ENCODE measurements at regions not wholly inside any gene's neighbourhood (a gene's known extent, or its start where the extent isn't known, plus 50 kb on each side); places are given as distances from the start of the nearest gene placed in this dataset.

DNA sequence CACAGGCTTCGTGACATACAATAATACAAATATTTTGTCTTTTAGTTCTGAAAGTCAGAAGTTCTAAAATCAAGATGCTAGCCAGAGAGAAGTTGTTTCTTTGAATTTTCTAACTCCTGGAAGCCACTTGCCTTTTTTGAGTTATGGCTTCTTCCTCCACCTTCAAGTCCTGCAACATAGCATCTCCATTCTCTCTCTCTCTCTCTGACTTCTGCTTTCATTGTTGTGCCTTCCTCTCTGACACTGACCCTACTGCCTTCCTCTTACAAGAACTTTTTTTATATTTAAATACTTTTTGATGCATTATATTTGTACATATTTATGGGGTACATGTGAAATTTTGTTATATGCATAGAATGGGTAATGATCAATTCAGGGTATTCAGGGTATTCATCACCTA is 205.9 kb downstream of the MAP2K6 start:
- Histone ChIP-seq H2AFZ (ENCODE audit: low read depth, low read length) (no peak overlapping the region), H3K9me3 (replicated peaks; ENCODE audit: control insufficient read depth, insufficient read depth, low read depth, low read length) (no peaks in the 10 kb centered on the region), H3K36me3 (ENCODE audit: control insufficient read depth, insufficient read depth, low read length) (no peaks in the 10 kb centered on the region), H3K4me2 (ENCODE audit: insufficient read depth, low read length) (no peak overlapping the region), H3K4me3 (no peak overlapping the region), H4K20me1 (replicated peaks; ENCODE audit: control insufficient read depth, insufficient read depth, low read length) (no peaks in the 10 kb centered on the region), H3K9ac (ENCODE audit: insufficient read depth in 1 of 2, low read depth in 2 of 2, low read length in 2 of 2) (no peak overlapping the region), H3K9me1 (ENCODE audit: control insufficient read depth, insufficient read depth, low read length) (no peaks in the 10 kb centered on the region), H3K4me1 (replicated peaks in 1 of 2; ENCODE audit: control insufficient read depth in 2 of 2, insufficient read depth in 2 of 2, low read length in 2 of 2) (no peaks in the 10 kb centered on the region), H3K27me3 (ENCODE audit: control insufficient read depth in 2 of 2, insufficient read depth in 2 of 2, low read length in 2 of 2) (no peaks in the 10 kb centered on the region), H3K79me2 (ENCODE audit: control insufficient read depth, insufficient read depth, low read length) (no peaks in the 10 kb centered on the region), H3K27ac (ENCODE audit: extremely low read depth, low read depth, low read length) (no peak overlapping the region)
- TF ChIP-seq GABPB2 (CRISPR knock-in tag; conservative IDR thresholded peaks at IDR 0.05) = no peak
- no peak for TF ChIP-seq ZFX (CRISPR knock-in tag; IDR thresholded peaks at IDR 0.05)
- no peak for TF ChIP-seq ZNF143 (CRISPR knock-in tag; IDR thresholded peaks at IDR 0.05)
- no peak for TF ChIP-seq MBD2 (IDR thresholded peaks at IDR 0.05; ENCODE audit: borderline replicate concordance, low read depth)
- TF ChIP-seq, protein P1, sequence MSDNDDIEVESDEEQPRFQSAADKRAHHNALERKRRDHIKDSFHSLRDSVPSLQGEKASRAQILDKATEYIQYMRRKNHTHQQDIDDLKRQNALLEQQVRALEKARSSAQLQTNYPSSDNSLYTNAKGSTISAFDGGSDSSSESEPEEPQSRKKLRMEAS (CRISPR knock-in tag; IDR thresholded peaks at IDR 0.05) = no peak
- TF ChIP-seq PCBP2 (IDR thresholded peaks at IDR 0.05; ENCODE audit: low read depth, low read length, poor library complexity, severe bottlenecking) = no peak
- no peak for TF ChIP-seq RBM17 (IDR thresholded peaks at IDR 0.05; ENCODE audit: borderline replicate concordance, low read depth, low read length)
- no peak for TF ChIP-seq BRD9 (IDR thresholded peaks at IDR 0.05; ENCODE audit: low read depth, partially characterized antibody)
- TF ChIP-seq, protein P2, sequence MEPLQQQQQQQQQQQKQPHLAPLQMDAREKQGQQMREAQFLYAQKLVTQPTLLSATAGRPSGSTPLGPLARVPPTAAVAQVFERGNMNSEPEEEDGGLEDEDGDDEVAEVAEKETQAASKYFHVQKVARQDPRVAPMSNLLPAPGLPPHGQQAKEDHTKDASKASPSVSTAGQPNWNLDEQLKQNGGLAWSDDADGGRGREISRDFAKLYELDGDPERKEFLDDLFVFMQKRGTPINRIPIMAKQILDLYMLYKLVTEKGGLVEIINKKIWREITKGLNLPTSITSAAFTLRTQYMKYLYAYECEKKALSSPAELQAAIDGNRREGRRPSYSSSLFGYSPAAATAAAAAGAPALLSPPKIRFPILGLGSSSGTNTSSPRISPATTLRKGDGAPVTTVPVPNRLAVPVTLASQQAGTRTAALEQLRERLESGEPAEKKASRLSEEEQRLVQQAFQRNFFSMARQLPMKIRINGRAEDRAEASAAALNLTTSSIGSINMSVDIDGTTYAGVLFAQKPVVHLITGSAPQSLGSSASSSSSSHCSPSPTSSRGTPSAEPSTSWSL (CRISPR knock-in tag; IDR thresholded peaks at IDR 0.05; ENCODE audit: borderline replicate concordance) = no peak
- no peak for TF ChIP-seq ZNF785 (CRISPR knock-in tag; IDR thresholded peaks at IDR 0.05)
- TF ChIP-seq TAF7 (tag; IDR thresholded peaks at IDR 0.05) = no peak
- TF ChIP-seq, protein P3, sequence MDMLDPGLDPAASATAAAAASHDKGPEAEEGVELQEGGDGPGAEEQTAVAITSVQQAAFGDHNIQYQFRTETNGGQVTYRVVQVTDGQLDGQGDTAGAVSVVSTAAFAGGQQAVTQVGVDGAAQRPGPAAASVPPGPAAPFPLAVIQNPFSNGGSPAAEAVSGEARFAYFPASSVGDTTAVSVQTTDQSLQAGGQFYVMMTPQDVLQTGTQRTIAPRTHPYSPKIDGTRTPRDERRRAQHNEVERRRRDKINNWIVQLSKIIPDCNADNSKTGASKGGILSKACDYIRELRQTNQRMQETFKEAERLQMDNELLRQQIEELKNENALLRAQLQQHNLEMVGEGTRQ (CRISPR knock-in tag; IDR thresholded peaks at IDR 0.05) = no peak
- no peak for TF ChIP-seq ATF7 (IDR thresholded peaks at IDR 0.05)
- TF ChIP-seq, protein P4, sequence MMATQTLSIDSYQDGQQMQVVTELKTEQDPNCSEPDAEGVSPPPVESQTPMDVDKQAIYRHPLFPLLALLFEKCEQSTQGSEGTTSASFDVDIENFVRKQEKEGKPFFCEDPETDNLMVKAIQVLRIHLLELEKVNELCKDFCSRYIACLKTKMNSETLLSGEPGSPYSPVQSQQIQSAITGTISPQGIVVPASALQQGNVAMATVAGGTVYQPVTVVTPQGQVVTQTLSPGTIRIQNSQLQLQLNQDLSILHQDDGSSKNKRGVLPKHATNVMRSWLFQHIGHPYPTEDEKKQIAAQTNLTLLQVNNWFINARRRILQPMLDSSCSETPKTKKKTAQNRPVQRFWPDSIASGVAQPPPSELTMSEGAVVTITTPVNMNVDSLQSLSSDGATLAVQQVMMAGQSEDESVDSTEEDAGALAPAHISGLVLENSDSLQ (IDR thresholded peaks at IDR 0.05) = no peak
- TF ChIP-seq JUND (IDR thresholded peaks at IDR 0.05; ENCODE audit: borderline replicate concordance, low read depth, low read length) = no peak
- TF ChIP-seq JUND (tag; IDR thresholded peaks at IDR 0.05; ENCODE audit: borderline replicate concordance, low read depth, low read length) = no peak
- no peak for ATAC-seq
- WGBS (ENCODE audit: insufficient coverage, low coverage, missing lambda C conversion rate) = 0% methylated on average over 1 of the region's 1 CpG
- DNase-seq (ENCODE audit: extremely low read depth in 1 of 4, low spot score in 3 of 4) = no peak
- BruUV-seq (replicated peaks) = no TSS peak
- ChIA-PET POLR2A (no interaction called here), CTCF (ENCODE audit: low intra/inter-chr PET ratio) (interaction anchor here (0.7 kb wide), 1 partner anchor 376 kb away, joined by 3 read pairs; no protein-coding TSS in a partner anchor)
- in situ Hi-C loops (cut with MboI) (no loop called here), intact Hi-C loops (cut with micrococcal nuclease) (no loop called here)
- no peak for FAIRE-seq

All from K562 (cell line).